ENCODE measurements at regions not wholly inside any gene's neighbourhood (a gene's known extent, or its start where the extent isn't known, plus 50 kb on each side); places are given as distances from the start of the nearest gene placed in this dataset.

- no peaks in the 10 kb centered on the region for H3K4me1 ChIP-seq
- DNase-seq (no peak), FAIRE-seq (no peak), ATAC-seq (no peak)
- TF ChIP-seq CTCF (IDR thresholded peaks at IDR 0.05) = no peak
- H3K36me3 ChIP-seq = no peaks in the 10 kb centered on the region
- H3K27me3 ChIP-seq = no peaks in the 10 kb centered on the region
- intact Hi-C loops (cut with DNase I) = no loop called here
- no peak overlapping the region for H3K4me3 ChIP-seq
- no peak overlapping the region for H3K27ac ChIP-seq
- H3K9me3 ChIP-seq = no peaks in the 10 kb centered on the region
- WGBS, 2 donors = 73 to 88% methylated on average over 1 of the region's 1 CpG
Observed at GRCh38 chr1:209057083-209057482, 526.4 kb upstream of the CAMK1G start.

- FAIRE-seq = no peak
- no peak for ATAC-seq
- no peak for DNase-seq
- no peak for TF ChIP-seq CTCF (IDR thresholded peaks at IDR 0.05)
- Histone ChIP-seq H3K27ac (no peak overlapping the region), H3K36me3 (no peaks in the 10 kb centered on the region), H3K4me3 (no peak overlapping the region), H3K27me3 (no peaks in the 10 kb centered on the region), H3K9me3 (no peaks in the 10 kb centered on the region), H3K4me1 (no peaks in the 10 kb centered on the region)
- intact Hi-C loops (cut with DNase I) = no loop called here
- WGBS, 2 donors = 92 to 100% methylated on average over 1 of the region's 1 CpG
Observed at GRCh38 chr1:209057901-209058300, 525.6 kb upstream of the CAMK1G start.

GRCh38 chr1:209059376-209059775, 524.1 kb upstream of the CAMK1G start:
- TF ChIP-seq CTCF (IDR thresholded peaks at IDR 0.05) = no peak
- intact Hi-C loops (cut with DNase I) = no loop called here
- no peak overlapping the region for H3K27ac ChIP-seq
- H3K9me3 ChIP-seq = no peaks in the 10 kb centered on the region
- no peak overlapping the region for H3K4me3 ChIP-seq
- no peaks in the 10 kb centered on the region for H3K36me3 ChIP-seq
- no peak for FAIRE-seq
- no peak for DNase-seq
- H3K27me3 ChIP-seq = no peaks in the 10 kb centered on the region
- no peaks in the 10 kb centered on the region for H3K4me1 ChIP-seq
- 62 to 82% methylated on average over 2 of the region's 2 CpGs for WGBS, 2 donors
- ATAC-seq = no peak

GRCh38 chr1:209059981-209060380, 523.5 kb upstream of the CAMK1G start:
- Histone ChIP-seq H3K4me3 (no peak overlapping the region), H3K27ac (no peak overlapping the region), H3K4me1 (no peaks in the 10 kb centered on the region), H3K27me3 (no peaks in the 10 kb centered on the region), H3K9me3 (no peaks in the 10 kb centered on the region), H3K36me3 (no peaks in the 10 kb centered on the region)
- FAIRE-seq = no peak
- intact Hi-C loops (cut with DNase I) = no loop called here
- ATAC-seq = no peak
- 72 to 78% methylated on average over 7 of the region's 7 CpGs for WGBS, 2 donors
- DNase-seq = no peak
- no peak for TF ChIP-seq CTCF (IDR thresholded peaks at IDR 0.05)

GRCh38 chr1:209062081-209062620, 521.4 kb upstream of the CAMK1G start:
- DNase-seq (no peak), FAIRE-seq (no peak), ATAC-seq (no peak)
- no peaks in the 10 kb centered on the region for H3K36me3 ChIP-seq
- WGBS, 2 donors = 79 to 80% methylated on average over 6 of the region's 6 CpGs
- intact Hi-C loops (cut with DNase I) = no loop called here
- H3K4me3 ChIP-seq = no peak overlapping the region
- no peak overlapping the region for H3K27ac ChIP-seq
- H3K4me1 ChIP-seq = no peaks in the 10 kb centered on the region
- no peak for TF ChIP-seq CTCF (IDR thresholded peaks at IDR 0.05)
- no peaks in the 10 kb centered on the region for H3K9me3 ChIP-seq
- no peaks in the 10 kb centered on the region for H3K27me3 ChIP-seq
